Stimulated activated naive CD4-positive, alpha-beta T cell (primary cell): ENCODE measurements at regions not wholly inside any gene's neighbourhood (a gene's known extent, or its start where the extent isn't known, plus 50 kb on each side); places are given as distances from the start of the nearest gene placed in this dataset.
"Not testable (repeated sequence)": the region's sequence is repeated elsewhere in the genome, so short reads cannot be mapped to it uniquely, and the experiment has no call there.

Experiments used
- DNase-seq, 6 experiments: peaks; one replicate each; lab custom pipeline; 2025; lab: John Stamatoyannopoulos, UW

- not testable (repeated sequence) for DNase-seq
Measured at GRCh38 chr14:106348873-106349540, 822.6 kb downstream of the TMEM121 start.

GRCh38 chr14:106349678-106350457 lies 823.5 kb downstream of the TMEM121 start:
- not testable (repeated sequence) for DNase-seq

- not testable (repeated sequence) for DNase-seq
Measured at GRCh38 chr14:106355007-106355791, 828.8 kb downstream of the TMEM121 start.

- DNase-seq, result not testable (repeated sequence)
Measured at GRCh38 chr14:106355881-106356642, 829.7 kb downstream of the TMEM121 start.

- DNase-seq, result not testable (repeated sequence)
Measured at GRCh38 chr14:106356643-106356930, 830.2 kb downstream of the TMEM121 start.

GRCh38 chr14:106359157-106359887 lies 832.9 kb downstream of the TMEM121 start:
- not testable (repeated sequence) for DNase-seq

GRCh38 chr14:106365371-106365770 lies 839.0 kb downstream of the TMEM121 start:
- not testable (repeated sequence) for DNase-seq

- DNase-seq, result not testable (repeated sequence)
Measured at GRCh38 chr14:106365894-106366293, 839.5 kb downstream of the TMEM121 start.

- not testable (repeated sequence) for DNase-seq
Measured at GRCh38 chr14:106366971-106367370, 840.6 kb downstream of the TMEM121 start.

GRCh38 chr14:106369456-106369855 lies 843.1 kb downstream of the TMEM121 start:
- not testable (repeated sequence) for DNase-seq

- DNase-seq, result peak; percentile 53 to 80 (median 66)
Measured at GRCh38 chr14:106372870-106373652, 846.7 kb downstream of the TMEM121 start.

- not testable (repeated sequence) for DNase-seq
Measured at GRCh38 chr14:106373653-106374110, 847.3 kb downstream of the TMEM121 start.

GRCh38 chr14:106377432-106377831 lies 851.0 kb downstream of the TMEM121 start:
- DNase-seq, result no peak

GRCh38 chr14:106378191-106378590 lies 851.8 kb downstream of the TMEM121 start:
- DNase-seq, result peak in 4 of 6 experiments; percentile 8 to 28 (median 14)

GRCh38 chr14:106380740-106381139 lies 854.4 kb downstream of the TMEM121 start:
- DNase-seq, result no peak

GRCh38 chr14:106389186-106389585 lies 862.8 kb downstream of the TMEM121 start:
- DNase-seq, result not testable (repeated sequence)

- no peak for DNase-seq
Measured at GRCh38 chr14:106390401-106390800, 864.0 kb downstream of the TMEM121 start.

- DNase-seq, result no peak
Measured at GRCh38 chr14:106390947-106391346, 864.6 kb downstream of the TMEM121 start.

- no peak for DNase-seq
Measured at GRCh38 chr14:106393742-106394141, 867.4 kb downstream of the TMEM121 start.

GRCh38 chr14:106395456-106396050 lies 869.2 kb downstream of the TMEM121 start:
- DNase-seq, result peak in 2 of 6 experiments; percentile 17 to 48
